Jurkat, Clone E6-1 (cell line): ENCODE measurements at regions not wholly inside any gene's neighbourhood (a gene's known extent, or its start where the extent isn't known, plus 50 kb on each side); places are given as distances from the start of the nearest gene placed in this dataset.
"Not testable (repeated sequence)": the region's sequence is repeated elsewhere in the genome, so short reads cannot be mapped to it uniquely, and the experiment has no call there.

Source experiments
- DNase-seq: peaks from one replicate; pipeline ENCODE4 v3.0.0-alpha.2; 2011; ENCODE audit warnings: low read depth, low spot score
- H3K4me3 ChIP-seq: 2 replicates; pipeline ENCODE4 v1.5.1; 2011; ENCODE audit warnings: mild to moderate bottlenecking, low read length, control low read depth, moderate library complexity

GRCh38 chr20:26003959-26004358 lies 307.3 kb upstream of the ZNF337 start:
- not testable (repeated sequence) for H3K4me3 ChIP-seq, DNase-seq

GRCh38 chr20:25997367-25998038 lies 300.9 kb upstream of the ZNF337 start:
- not testable (repeated sequence) for H3K4me3 ChIP-seq, DNase-seq

- no peak for DNase-seq
- H3K4me3 ChIP-seq, result no peak overlapping the region
These were observed 295.5 kb upstream of the ZNF337 start for GRCh38 chr20:25992146-25992545.

GRCh38 chr20:25991756-25992130 lies 295.1 kb upstream of the ZNF337 start:
- no peak overlapping the region for H3K4me3 ChIP-seq
- DNase-seq, result no peak

- DNase-seq, result no peak
- no peak overlapping the region for H3K4me3 ChIP-seq
These were observed 294.6 kb upstream of the ZNF337 start for GRCh38 chr20:25991051-25991755.

DNA sequence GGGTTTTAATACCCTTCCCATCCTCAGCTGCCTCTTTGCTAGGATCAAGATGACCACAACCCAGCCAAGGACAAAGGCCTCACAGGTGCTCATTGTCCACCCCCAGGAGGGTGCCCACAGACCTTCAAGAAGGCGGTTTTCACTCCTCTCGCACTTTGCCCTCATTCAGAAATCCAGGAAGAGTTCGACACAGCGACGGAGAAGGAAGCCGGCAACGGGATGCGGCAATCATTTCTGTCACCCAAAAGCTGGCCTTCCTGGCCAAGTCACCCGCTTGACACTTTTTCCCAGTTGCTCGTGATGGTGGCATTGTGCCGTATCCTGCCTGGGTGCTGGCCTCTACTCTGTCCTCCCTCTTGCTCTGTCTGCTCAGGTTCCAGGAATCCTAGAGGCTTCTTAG lies 293.0 kb upstream of the ZNF337 start:
- not testable (repeated sequence) for DNase-seq, H3K4me3 ChIP-seq

DNA sequence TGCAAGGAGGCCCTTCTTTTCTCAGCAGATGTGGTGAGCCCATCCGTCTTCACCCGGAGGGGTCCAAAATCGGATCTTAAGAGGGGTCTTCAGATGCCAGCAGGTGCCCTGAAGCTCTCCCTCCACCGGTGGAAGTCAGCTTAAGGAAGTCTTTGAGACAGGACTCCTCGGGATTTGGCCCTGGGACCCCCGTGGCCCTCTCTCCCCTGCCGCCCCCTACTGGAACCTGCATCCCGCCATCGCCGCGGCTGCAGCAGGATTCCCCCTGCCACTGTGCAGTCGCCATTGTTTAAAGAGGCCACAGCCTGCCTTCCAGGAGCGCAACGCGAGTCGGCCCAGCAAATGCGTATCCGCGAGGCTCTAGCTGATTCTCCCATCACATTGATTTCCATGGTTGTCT lies 292.5 kb upstream of the ZNF337 start:
- no peak overlapping the region for H3K4me3 ChIP-seq
- DNase-seq, result no peak

DNA sequence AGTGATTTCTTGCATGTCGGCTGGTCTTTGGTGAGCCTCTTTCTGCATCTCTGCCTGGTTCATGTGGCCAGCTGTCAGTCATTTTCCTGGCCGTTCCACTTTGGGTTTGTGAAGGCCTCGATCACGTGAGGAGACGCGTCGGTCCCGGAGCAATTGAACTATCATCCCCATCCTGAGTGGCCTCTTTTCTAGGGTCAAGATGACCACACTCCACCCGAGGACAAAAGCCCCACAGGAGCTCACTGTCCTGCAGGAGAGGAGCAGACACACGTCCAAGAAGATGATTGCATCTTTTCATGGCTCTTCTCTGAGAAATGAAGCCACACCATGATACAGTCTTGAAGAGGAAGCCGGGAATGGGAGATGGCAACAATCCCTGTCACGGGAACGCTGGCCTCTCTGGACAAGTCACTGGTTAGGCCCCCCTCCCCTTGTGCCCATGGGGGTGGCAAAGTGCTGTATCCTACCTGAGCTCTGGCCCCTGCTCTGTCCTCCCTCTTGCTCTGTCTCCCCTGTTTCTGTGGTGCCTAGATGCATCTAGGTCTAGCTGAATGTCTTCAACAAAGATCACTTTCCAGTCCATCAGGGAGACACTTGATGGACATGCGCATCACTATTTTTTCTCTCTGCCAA lies 291.4 kb upstream of the ZNF337 start:
- DNase-seq, result not testable (repeated sequence)
- H3K4me3 ChIP-seq, result peak overlapping the region; percentile 55

DNA sequence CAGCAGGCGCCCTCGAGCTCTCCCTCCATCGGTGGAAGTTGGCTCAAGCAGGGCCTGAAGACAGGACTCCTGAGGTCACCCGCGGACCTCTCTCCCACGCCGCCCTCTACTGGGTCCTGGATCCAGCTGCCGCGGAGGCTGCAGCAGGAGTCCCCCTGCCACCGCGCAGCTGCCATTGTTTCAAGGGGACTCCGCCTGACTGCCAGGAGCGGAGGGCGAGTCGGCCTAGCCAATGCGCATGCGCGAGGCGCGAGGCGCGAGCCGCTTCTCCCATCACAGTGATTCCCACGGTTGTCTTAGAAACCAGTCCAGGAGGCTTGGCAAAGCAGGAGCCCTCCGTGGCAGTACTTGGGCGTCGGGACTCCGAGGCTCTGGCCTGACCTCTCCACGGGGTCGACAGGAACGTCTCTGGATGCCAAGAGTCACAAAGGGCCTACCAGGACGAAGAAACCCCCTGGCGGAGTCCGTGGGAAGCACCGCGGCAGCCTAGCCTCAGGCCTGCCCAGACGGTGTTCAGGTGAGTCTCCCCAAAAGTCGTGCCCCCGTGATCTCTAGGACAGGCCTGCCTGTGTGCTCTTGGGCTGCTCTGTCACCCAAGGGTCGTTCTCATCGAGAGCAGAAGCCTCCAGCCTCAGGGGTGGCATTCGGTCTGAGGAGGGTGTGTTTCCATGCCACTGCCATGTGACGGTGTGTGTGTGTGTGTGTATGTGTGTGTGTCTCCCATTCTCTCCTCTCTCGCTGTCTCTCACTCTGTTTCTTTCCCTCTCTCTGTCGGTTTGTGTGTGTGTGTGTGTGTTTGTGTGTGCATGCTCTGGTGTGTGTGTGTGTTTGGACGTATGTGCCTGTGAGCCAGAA lies 290.6 kb upstream of the ZNF337 start:
- DNase-seq, result peak; percentile 43
- H3K4me3 ChIP-seq, result peak overlapping the region; percentile 55

- no peak overlapping the region for H3K4me3 ChIP-seq
These were observed 288.9 kb upstream of the ZNF337 start for GRCh38 chr20:25985597-25985996.

GRCh38 chr20:25984933-25985332 lies 288.3 kb upstream of the ZNF337 start:
- no peak overlapping the region for H3K4me3 ChIP-seq

More at GRCh38 chr20:25985597-25985996, 288.9 kb upstream of the ZNF337 start:
- no peak for DNase-seq

GRCh38 chr20:25982701-25983100 lies 286.0 kb upstream of the ZNF337 start:
- DNase-seq, H3K4me3 ChIP-seq: not testable (repeated sequence)

More at GRCh38 chr20:25984933-25985332, 288.3 kb upstream of the ZNF337 start:
- DNase-seq, result no peak

- H3K4me3 ChIP-seq, DNase-seq: not testable (repeated sequence)
These were observed 282.0 kb upstream of the ZNF337 start for GRCh38 chr20:25978450-25979190.

GRCh38 chr20:25975816-25976215 lies 279.2 kb upstream of the ZNF337 start:
- not testable (repeated sequence) for DNase-seq, H3K4me3 ChIP-seq

- H3K4me3 ChIP-seq, DNase-seq: not testable (repeated sequence)
These were observed 268.6 kb upstream of the ZNF337 start for GRCh38 chr20:25965203-25965602.

DNA sequence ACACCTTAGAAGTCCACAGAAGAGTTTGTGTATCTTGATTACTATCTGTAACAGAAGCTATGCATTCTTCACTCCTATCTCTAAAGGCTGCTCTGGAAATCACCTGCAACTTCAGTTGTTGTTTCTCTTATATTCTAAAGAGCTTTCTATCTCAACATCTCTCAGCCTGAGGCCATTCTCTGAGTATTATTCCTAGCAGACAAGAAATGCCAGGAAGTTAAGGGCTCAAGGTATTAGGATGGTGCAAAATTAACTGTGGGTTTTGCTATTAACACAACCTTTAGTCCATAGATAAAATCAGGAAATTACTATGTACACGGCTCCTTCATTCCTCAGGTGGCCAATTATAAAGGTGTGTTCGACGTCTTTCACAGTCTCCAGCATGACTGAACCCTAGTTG lies 257.2 kb upstream of the ZNF337 start:
- not testable (repeated sequence) for DNase-seq, H3K4me3 ChIP-seq

DNA sequence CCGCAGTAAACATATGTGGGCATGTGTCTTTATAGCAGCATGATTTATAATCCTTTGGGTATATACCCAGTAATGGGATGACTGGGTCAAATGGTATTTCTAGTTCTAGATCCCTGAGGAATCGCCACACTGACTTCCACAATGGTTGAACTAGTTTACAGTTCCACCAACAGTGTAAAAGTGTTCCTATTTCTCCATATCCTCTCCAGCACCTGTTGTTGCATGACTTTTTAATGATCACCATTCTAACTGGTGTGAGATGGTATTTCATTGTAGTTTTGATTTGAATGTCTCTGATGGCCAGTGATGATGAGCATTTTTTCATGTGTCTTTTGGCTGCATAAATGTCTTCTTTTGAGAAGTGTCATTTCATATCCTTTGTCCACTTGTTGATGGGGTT lies 238.6 kb upstream of the ZNF337 start:
- DNase-seq, H3K4me3 ChIP-seq: not testable (repeated sequence)

DNA sequence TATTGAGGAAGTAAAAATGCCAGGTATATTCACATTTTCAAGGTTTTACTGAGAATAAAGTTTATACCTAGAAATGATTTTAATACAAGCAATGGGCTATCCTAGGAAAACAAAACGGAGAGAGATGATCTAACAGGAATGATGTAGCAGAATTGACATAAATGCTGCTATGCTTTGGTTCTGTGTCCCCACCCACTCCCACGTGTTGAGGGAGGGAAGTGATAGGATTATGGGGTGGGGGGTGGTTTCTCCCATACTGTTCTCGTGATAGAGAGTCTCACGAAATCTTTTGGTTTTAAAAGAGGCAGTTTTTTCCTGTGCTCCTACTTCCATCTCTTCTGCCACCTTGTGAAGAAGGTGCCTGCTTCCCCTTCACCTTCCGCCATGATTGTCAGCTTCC lies 236.2 kb upstream of the ZNF337 start:
- not testable (repeated sequence) for DNase-seq, H3K4me3 ChIP-seq

DNA sequence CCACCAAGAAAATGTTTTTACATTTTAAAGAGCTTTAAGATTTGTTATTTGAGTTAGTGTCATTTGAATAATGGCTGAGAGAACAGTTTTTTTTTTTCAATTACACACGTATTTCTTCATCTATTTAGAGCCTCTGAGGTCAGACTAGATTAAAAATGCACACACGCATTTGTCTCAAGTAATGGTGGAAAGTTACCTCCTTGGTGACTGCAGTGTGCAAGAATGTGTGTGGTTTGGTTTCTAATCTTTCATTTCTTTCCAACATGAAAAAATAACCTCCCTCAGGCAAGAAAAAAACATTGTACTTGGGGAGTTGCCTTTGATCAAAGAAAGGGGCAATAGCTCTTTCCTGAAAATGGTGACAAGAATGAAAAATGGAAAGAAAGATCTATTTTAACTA lies 235.5 kb upstream of the ZNF337 start:
- DNase-seq, H3K4me3 ChIP-seq: not testable (repeated sequence)
